MM.1S (cell line): ENCODE measurements at regions not wholly inside any gene's neighbourhood (a gene's known extent, or its start where the extent isn't known, plus 50 kb on each side); places are given as distances from the start of the nearest gene placed in this dataset.
"Not testable (repeated sequence)": the region's sequence is repeated elsewhere in the genome, so short reads cannot be mapped to it uniquely, and the experiment has no call there.

Experiments
- CTCF ChIP-seq: fragments of 300-600 bp; sonication (generic); IDR thresholded peaks from 2 replicates; pipeline ENCODE4 v1.5.1; 2016; ENCODE audit warnings: antibody characterized with exemption, low read length, mixed read lengths
- EZH2phosphoT487 ChIP-seq: fragments of 300-600 bp; sonication (generic); IDR thresholded peaks from 2 replicates; pipeline ENCODE4 v1.6.1; 2018; ENCODE audit warnings: antibody characterized with exemption, low read length

- TF ChIP-seq CTCF, EZH2phosphoT487: not testable (repeated sequence)
These were observed 1606.2 kb downstream of the STIM2 start for GRCh38 chr4:28466886-28467285.
